ENCODE measurements at regions not wholly inside any gene's neighbourhood (a gene's known extent, or its start where the extent isn't known, plus 50 kb on each side); places are given as distances from the start of the nearest gene placed in this dataset.

DNA sequence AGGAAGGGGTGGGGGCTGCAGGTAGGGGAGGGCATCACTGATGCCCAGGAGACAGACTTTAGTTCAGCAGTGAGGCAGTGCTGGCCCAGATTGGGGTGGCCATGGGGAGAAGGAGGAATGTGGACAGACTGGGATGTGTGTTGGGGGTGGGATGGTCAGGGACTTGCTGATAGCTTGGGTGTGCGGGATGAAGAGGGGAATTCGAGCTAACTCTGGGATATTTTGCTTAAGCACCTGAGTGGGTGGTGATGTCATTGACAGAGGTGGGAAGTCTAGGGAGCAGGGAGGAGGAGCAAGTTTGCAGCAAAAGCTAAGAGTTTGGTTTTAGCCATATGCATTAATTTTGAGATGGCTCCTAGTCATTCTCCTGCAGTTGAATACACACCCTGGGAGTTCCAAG is 207.5 kb downstream of the RPLP1 start:
- WGBS (ENCODE audit: low lambda C conversion rate): 50% methylated on average over 2 of the region's 2 CpGs
- DNase-seq: no peak
- Histone ChIP-seq H3K9me3 (no peaks in the 10 kb centered on the region), H3K79me2 (ENCODE audit: insufficient read depth) (no peaks in the 10 kb centered on the region), H3K4me3 (ENCODE audit: low read depth in 2 of 2, low read length in 1 of 2) (no peak overlapping the region), H3K36me3 (replicated peaks in 1 of 2; ENCODE audit: control insufficient read depth in 1 of 2, insufficient read depth in 2 of 2, low read length in 1 of 2) (no peaks in the 10 kb centered on the region), H3K4me1 (ENCODE audit: control insufficient read depth in 1 of 2, insufficient read depth in 2 of 2, low read depth in 1 of 2, low read length in 1 of 2) (peaks cover 0 to 11% of the 10 kb centered on the region in 2 experiments; a peak in 1 of 4 replicates), H3K9me2 (no peaks in the 10 kb centered on the region), H3F3A (replicated peaks; ENCODE audit: insufficient read depth) (no peaks in the 10 kb centered on the region), H3K27ac (ENCODE audit: low read depth in 2 of 2, low read length in 1 of 2) (no peak overlapping the region), H4K20me1 (ENCODE audit: insufficient read depth) (no peaks in the 10 kb centered on the region), H3K4me2 (no peak overlapping the region), H3K27me3 (ENCODE audit: insufficient read depth) (peaks cover 20% of the 10 kb centered on the region; the same call in 1 of the 2 replicates), H3K9ac (no peak overlapping the region), H2AFZ (ENCODE audit: low read depth) (no peak overlapping the region)
- TF ChIP-seq, protein P1, sequence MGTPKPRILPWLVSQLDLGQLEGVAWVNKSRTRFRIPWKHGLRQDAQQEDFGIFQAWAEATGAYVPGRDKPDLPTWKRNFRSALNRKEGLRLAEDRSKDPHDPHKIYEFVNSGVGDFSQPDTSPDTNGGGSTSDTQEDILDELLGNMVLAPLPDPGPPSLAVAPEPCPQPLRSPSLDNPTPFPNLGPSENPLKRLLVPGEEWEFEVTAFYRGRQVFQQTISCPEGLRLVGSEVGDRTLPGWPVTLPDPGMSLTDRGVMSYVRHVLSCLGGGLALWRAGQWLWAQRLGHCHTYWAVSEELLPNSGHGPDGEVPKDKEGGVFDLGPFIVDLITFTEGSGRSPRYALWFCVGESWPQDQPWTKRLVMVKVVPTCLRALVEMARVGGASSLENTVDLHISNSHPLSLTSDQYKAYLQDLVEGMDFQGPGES (IDR thresholded peaks at IDR 0.05; ENCODE audit: low read depth, low read length): no peak
- TF ChIP-seq SIN3A (IDR thresholded peaks at IDR 0.05; ENCODE audit: borderline replicate concordance, low read depth, low read length) (no peak), MXI1 (IDR thresholded peaks at IDR 0.05; ENCODE audit: low read depth, low read length) (no peak), YY1 (IDR thresholded peaks at IDR 0.05; ENCODE audit: low read depth) (no peak), RXRA (IDR thresholded peaks at IDR 0.05; ENCODE audit: borderline replicate concordance, low read depth) (no peak), EZH2phosphoT487 (IDR thresholded peaks at IDR 0.05; ENCODE audit: borderline replicate concordance, low read depth) (no peak), GATA2 (CRISPR knock-in tag; IDR thresholded peaks at IDR 0.05) (no peak), FOXJ3 (CRISPR knock-in tag; IDR thresholded peaks at IDR 0.05) (no peak), RFX5 (IDR thresholded peaks at IDR 0.05; ENCODE audit: low read length) (no peak), POLR2AphosphoS5 (IDR thresholded peaks at IDR 0.05; ENCODE audit: low read depth, low read length) (no peak), EP300 (IDR thresholded peaks at IDR 0.05; ENCODE audit: borderline replicate concordance in 1 of 2, low read depth in 1 of 2, low read length in 1 of 2) (no peak), NFIC (IDR thresholded peaks at IDR 0.05; ENCODE audit: borderline replicate concordance) (no peak), FOXM1 (IDR thresholded peaks at IDR 0.05; ENCODE audit: low read depth) (no peak), RAD21 (IDR thresholded peaks at IDR 0.05; ENCODE audit: low read length) (no peak)
- TF ChIP-seq, protein P2, sequence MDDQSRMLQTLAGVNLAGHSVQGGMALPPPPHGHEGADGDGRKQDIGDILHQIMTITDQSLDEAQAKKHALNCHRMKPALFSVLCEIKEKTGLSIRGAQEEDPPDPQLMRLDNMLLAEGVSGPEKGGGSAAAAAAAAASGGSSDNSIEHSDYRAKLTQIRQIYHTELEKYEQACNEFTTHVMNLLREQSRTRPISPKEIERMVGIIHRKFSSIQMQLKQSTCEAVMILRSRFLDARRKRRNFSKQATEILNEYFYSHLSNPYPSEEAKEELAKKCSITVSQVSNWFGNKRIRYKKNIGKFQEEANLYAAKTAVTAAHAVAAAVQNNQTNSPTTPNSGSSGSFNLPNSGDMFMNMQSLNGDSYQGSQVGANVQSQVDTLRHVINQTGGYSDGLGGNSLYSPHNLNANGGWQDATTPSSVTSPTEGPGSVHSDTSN (IDR thresholded peaks at IDR 0.05): no peak
- TF ChIP-seq, protein P3, sequence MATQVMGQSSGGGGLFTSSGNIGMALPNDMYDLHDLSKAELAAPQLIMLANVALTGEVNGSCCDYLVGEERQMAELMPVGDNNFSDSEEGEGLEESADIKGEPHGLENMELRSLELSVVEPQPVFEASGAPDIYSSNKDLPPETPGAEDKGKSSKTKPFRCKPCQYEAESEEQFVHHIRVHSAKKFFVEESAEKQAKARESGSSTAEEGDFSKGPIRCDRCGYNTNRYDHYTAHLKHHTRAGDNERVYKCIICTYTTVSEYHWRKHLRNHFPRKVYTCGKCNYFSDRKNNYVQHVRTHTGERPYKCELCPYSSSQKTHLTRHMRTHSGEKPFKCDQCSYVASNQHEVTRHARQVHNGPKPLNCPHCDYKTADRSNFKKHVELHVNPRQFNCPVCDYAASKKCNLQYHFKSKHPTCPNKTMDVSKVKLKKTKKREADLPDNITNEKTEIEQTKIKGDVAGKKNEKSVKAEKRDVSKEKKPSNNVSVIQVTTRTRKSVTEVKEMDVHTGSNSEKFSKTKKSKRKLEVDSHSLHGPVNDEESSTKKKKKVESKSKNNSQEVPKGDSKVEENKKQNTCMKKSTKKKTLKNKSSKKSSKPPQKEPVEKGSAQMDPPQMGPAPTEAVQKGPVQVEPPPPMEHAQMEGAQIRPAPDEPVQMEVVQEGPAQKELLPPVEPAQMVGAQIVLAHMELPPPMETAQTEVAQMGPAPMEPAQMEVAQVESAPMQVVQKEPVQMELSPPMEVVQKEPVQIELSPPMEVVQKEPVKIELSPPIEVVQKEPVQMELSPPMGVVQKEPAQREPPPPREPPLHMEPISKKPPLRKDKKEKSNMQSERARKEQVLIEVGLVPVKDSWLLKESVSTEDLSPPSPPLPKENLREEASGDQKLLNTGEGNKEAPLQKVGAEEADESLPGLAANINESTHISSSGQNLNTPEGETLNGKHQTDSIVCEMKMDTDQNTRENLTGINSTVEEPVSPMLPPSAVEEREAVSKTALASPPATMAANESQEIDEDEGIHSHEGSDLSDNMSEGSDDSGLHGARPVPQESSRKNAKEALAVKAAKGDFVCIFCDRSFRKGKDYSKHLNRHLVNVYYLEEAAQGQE (IDR thresholded peaks at IDR 0.05; ENCODE audit: low read depth, low read length): no peak
- TF ChIP-seq, protein P4, sequence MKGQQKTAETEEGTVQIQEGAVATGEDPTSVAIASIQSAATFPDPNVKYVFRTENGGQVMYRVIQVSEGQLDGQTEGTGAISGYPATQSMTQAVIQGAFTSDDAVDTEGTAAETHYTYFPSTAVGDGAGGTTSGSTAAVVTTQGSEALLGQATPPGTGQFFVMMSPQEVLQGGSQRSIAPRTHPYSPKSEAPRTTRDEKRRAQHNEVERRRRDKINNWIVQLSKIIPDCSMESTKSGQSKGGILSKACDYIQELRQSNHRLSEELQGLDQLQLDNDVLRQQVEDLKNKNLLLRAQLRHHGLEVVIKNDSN (IDR thresholded peaks at IDR 0.05; ENCODE audit: borderline replicate concordance, low read depth): no peak
- TF ChIP-seq, protein P5, sequence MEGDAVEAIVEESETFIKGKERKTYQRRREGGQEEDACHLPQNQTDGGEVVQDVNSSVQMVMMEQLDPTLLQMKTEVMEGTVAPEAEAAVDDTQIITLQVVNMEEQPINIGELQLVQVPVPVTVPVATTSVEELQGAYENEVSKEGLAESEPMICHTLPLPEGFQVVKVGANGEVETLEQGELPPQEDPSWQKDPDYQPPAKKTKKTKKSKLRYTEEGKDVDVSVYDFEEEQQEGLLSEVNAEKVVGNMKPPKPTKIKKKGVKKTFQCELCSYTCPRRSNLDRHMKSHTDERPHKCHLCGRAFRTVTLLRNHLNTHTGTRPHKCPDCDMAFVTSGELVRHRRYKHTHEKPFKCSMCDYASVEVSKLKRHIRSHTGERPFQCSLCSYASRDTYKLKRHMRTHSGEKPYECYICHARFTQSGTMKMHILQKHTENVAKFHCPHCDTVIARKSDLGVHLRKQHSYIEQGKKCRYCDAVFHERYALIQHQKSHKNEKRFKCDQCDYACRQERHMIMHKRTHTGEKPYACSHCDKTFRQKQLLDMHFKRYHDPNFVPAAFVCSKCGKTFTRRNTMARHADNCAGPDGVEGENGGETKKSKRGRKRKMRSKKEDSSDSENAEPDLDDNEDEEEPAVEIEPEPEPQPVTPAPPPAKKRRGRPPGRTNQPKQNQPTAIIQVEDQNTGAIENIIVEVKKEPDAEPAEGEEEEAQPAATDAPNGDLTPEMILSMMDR (IDR thresholded peaks at IDR 0.05): no peak
- ChIA-PET POLR2A (no interaction called here), CTCF (no interaction called here)

Measured in SK-N-SH (cell line).